Esophagus squamous epithelium (tissue), 5 donors: ENCODE measurements at regions not wholly inside any gene's neighbourhood (a gene's known extent, or its start where the extent isn't known, plus 50 kb on each side); places are given as distances from the start of the nearest gene placed in this dataset.

Experiments used
- DNase-seq: peaks from one replicate; lab custom pipeline; 2025; lab: John Stamatoyannopoulos, UW
- H3K27ac ChIP-seq, 4 donors: fragments of 200-600 bp; sonication (generic); one replicate each; pipeline ENCODE4 v1.5.1; 2016 to 2019; ENCODE audit warnings: mild to moderate bottlenecking in 1 of 4
- H3K27me3 ChIP-seq, 4 donors: fragments of 200-600 bp; sonication (generic); 1 replicate in 3 of 4; 2 replicates in 1 of 4; pipeline versions ENCODE4 v1.5.1 to v1.6.0; 2017 to 2021; ENCODE audit warnings: antibody characterized with exemption in 1 of 4
- H3K36me3 ChIP-seq, 3 donors: fragments of 200-600 bp; sonication (generic); one replicate each; pipeline ENCODE4 v1.5.1; 2016 to 2019
- H3K4me1 ChIP-seq, 3 donors: fragments of 200-600 bp; sonication (generic); one replicate each; pipeline ENCODE4 v1.5.1; 2017 to 2019
- H3K4me3 ChIP-seq, 4 donors: fragments of 200-600 bp; sonication (generic); 1 replicate in 3 of 4; 2 replicates in 1 of 4; pipeline ENCODE4 v1.5.1; 2016 to 2019; ENCODE audit warnings: mild to moderate bottlenecking in 2 of 4, moderate library complexity in 1 of 4
- H3K9me3 ChIP-seq, 3 donors: fragments of 200-600 bp; sonication (generic); one replicate each; pipeline ENCODE4 v1.5.1; 2016 to 2019
- CTCF ChIP-seq, 6 experiments: fragments of 450-650 bp in 4 of 6; fragments of 200-600 bp in 2 of 6; sonication (generic) in 2 of 6; IDR thresholded peaks; one replicate each; pipeline ENCODE4 v1.5.1; 2016 to 2019; ENCODE audit warnings: antibody characterized with exemption in 6 of 6, mild to moderate bottlenecking in 4 of 6, moderate library complexity in 4 of 6
- POLR2A ChIP-seq, 4 donors: fragments of 450-650 bp; IDR thresholded peaks; one replicate each; pipeline ENCODE4 v1.6.1; 2017; ENCODE audit warnings: antibody characterized with exemption in 4 of 4, mild to moderate bottlenecking in 4 of 4, moderate library complexity in 3 of 4
- WGBS, 2 donors: methylation state at CpG; one replicate each; pipeline ENCODE4 v1.1.5; 2018; 5-methylcytosine and 5-hydroxymethylcytosine counted together
- intact Hi-C: fragments of 100-400 bp; cut with DNase I; formaldehyde crosslinking; loops from one replicate; pipeline ENCODE4 v1.15.0; 2022
- donor health status: DM: yes; HTN: yes; CAD: no.

- H3K36me3 ChIP-seq, result no peaks in the 10 kb centered on the region
- H3K27me3 ChIP-seq, result no peaks in the 10 kb centered on the region
- no peak overlapping the region for H3K4me3 ChIP-seq
- intact Hi-C loops, result no loop called here
- no peak for DNase-seq
- H3K4me1 ChIP-seq, result no peaks in the 10 kb centered on the region
- TF ChIP-seq CTCF (IDR thresholded peaks at IDR 0.05) (no peak), POLR2A (IDR thresholded peaks at IDR 0.05) (no peak)
- no peak overlapping the region for H3K27ac ChIP-seq
- peaks cover 0 to 7% (median 0%) of the 10 kb centered on the region in 3 donors for H3K9me3 ChIP-seq
Measured at GRCh38 chr3:182108371-182108770, 396.6 kb downstream of the SOX2 start.

GRCh38 chr3:182111967-182112366 is 400.2 kb downstream of the SOX2 start:
- intact Hi-C loops, result no loop called here
- TF ChIP-seq CTCF (IDR thresholded peaks at IDR 0.05), result no peak
- no peak overlapping the region for H3K27ac ChIP-seq
- H3K27me3 ChIP-seq, result no peaks in the 10 kb centered on the region
- peaks cover 0 to 7% (median 0%) of the 10 kb centered on the region in 3 donors for H3K9me3 ChIP-seq
- DNase-seq, result no peak
- peaks cover 0 to 20% (median 0%) of the 10 kb centered on the region in 3 donors for H3K4me1 ChIP-seq
- H3K4me3 ChIP-seq, result no peak overlapping the region
- H3K36me3 ChIP-seq, result no peaks in the 10 kb centered on the region
- WGBS, 2 donors, result 68 to 70% methylated on average over 4 of the region's 4 CpGs

- no peak overlapping the region for H3K4me3 ChIP-seq
- no peak for DNase-seq
- intact Hi-C loops, result no loop called here
- no peaks in the 10 kb centered on the region for H3K9me3 ChIP-seq
- peaks cover 0 to 20% (median 0%) of the 10 kb centered on the region in 3 donors for H3K4me1 ChIP-seq
- TF ChIP-seq CTCF (IDR thresholded peaks at IDR 0.05) (no peak), POLR2A (IDR thresholded peaks at IDR 0.05) (no peak)
- no peaks in the 10 kb centered on the region for H3K27me3 ChIP-seq
- no peaks in the 10 kb centered on the region for H3K36me3 ChIP-seq
- peak overlapping the region in 2 of 4 donors; percentile 61 to 62 for H3K27ac ChIP-seq
- 14 to 71% methylated on average over 1 of the region's 1 CpG for WGBS, 2 donors
Measured at GRCh38 chr3:182115328-182116015, 403.7 kb downstream of the SOX2 start.

GRCh38 chr3:182116386-182116785 is 404.7 kb downstream of the SOX2 start:
- Histone ChIP-seq H3K4me3 (no peak overlapping the region), H3K27me3 (no peaks in the 10 kb centered on the region), H3K27ac (peak overlapping the region in 1 of 4 donors; percentile 62), H3K36me3 (no peaks in the 10 kb centered on the region), H3K4me1 (peaks cover 0 to 20% (median 0%) of the 10 kb centered on the region in 3 donors), H3K9me3 (no peaks in the 10 kb centered on the region)
- 45 to 48% methylated on average over 2 of the region's 2 CpGs for WGBS, 2 donors
- no peak for DNase-seq
- intact Hi-C loops, result no loop called here
- TF ChIP-seq POLR2A (IDR thresholded peaks at IDR 0.05) (no peak), CTCF (IDR thresholded peaks at IDR 0.05) (no peak)

GRCh38 chr3:182117131-182117530 is 405.4 kb downstream of the SOX2 start:
- Histone ChIP-seq H3K9me3 (no peaks in the 10 kb centered on the region), H3K27me3 (no peaks in the 10 kb centered on the region), H3K4me1 (peaks cover 0 to 20% (median 0%) of the 10 kb centered on the region in 3 donors), H3K4me3 (no peak overlapping the region), H3K27ac (no peak overlapping the region), H3K36me3 (no peaks in the 10 kb centered on the region)
- intact Hi-C loops, result no loop called here
- TF ChIP-seq CTCF (IDR thresholded peaks at IDR 0.05) (no peak), POLR2A (IDR thresholded peaks at IDR 0.05) (no peak)
- WGBS, 2 donors, result 70 to 74% methylated on average over 8 of the region's 8 CpGs
- DNase-seq, result no peak
